ENCODE measurements at regions not wholly inside any gene's neighbourhood (a gene's known extent, or its start where the extent isn't known, plus 50 kb on each side); places are given as distances from the start of the nearest gene placed in this dataset.

GRCh38 chr14:30085943-30086342 is 158.3 kb upstream of the PRKD1 start (continued):
- TF ChIP-seq SKIL (IDR thresholded peaks at IDR 0.05; ENCODE audit: low read depth, poor library complexity, severe bottlenecking) (no peak), NFYB (IDR thresholded peaks at IDR 0.05; ENCODE audit: insufficient read depth, low read depth, low read length) (no peak), RCOR1 (conservative IDR thresholded peaks at IDR 0.05; ENCODE audit: low read depth, low read length) (no peak), RELB (IDR thresholded peaks at IDR 0.05; ENCODE audit: low read depth) (no peak), MAX (IDR thresholded peaks at IDR 0.05; ENCODE audit: low read depth, low read length) (no peak), HDGF (IDR thresholded peaks at IDR 0.05) (no peak)

GRCh38 chr14:30088620-30089019 is 161.0 kb upstream of the PRKD1 start:
- H3K4me2 ChIP-seq (ENCODE audit: control insufficient read depth, insufficient read depth) = no peak overlapping the region
- no peaks in the 10 kb centered on the region for H3K79me2 ChIP-seq (ENCODE audit: control insufficient read depth, insufficient read depth, low read length)
- no peak overlapping the region for H3K9ac ChIP-seq (ENCODE audit: control insufficient read depth, insufficient read depth, low read length)
- ChIA-PET RAD21 (ENCODE audit: unreplicated experiment) (no interaction called here), POLR2A (no interaction called here), CTCF (no interaction called here), SMC1A (ENCODE audit: uncharacterized antibody, unreplicated experiment) (no interaction called here)
- DNase-seq (ENCODE audit: low read depth, low spot score) (no peak), ATAC-seq (no peak), FAIRE-seq (no peak)
- no peak overlapping the region for H3K27ac ChIP-seq (ENCODE audit: control insufficient read depth, insufficient read depth)
- WGBS (ENCODE audit: insufficient coverage, insufficient replicate concordance, low lambda C conversion rate, missing lambda C conversion rate) = 30% methylated on average over 4 of the region's 4 CpGs
- no TSS peak for BruUV-seq (replicated peaks)
- no peaks in the 10 kb centered on the region for H3K4me1 ChIP-seq (ENCODE audit: control insufficient read depth, insufficient read depth, low read length)
- no peak overlapping the region for H3K4me3 ChIP-seq
- H3K27me3 ChIP-seq (replicated peaks in 1 of 2; ENCODE audit: control insufficient read depth in 2 of 2, insufficient read depth in 2 of 2, low read length in 1 of 2) = no peaks in the 10 kb centered on the region
- H4K20me1 ChIP-seq (ENCODE audit: control insufficient read depth, insufficient read depth) = no peaks in the 10 kb centered on the region
- intact Hi-C loops (cut with micrococcal nuclease; ENCODE audit: unreplicated experiment) (no loop called here), in situ Hi-C loops (cut with MboI) (no loop called here)
- TF ChIP-seq ETV6 (conservative IDR thresholded peaks at IDR 0.05 in 1 of 2, IDR thresholded peaks at IDR 0.05 in 1 of 2; ENCODE audit: borderline replicate concordance in 1 of 2, low read depth in 1 of 2) (no peak), SMC3 (IDR thresholded peaks at IDR 0.05; ENCODE audit: borderline replicate concordance, low read length) (no peak), POU2F2 (IDR thresholded peaks at IDR 0.05; ENCODE audit: borderline replicate concordance, low read depth, low read length) (no peak), ZBTB40 (IDR thresholded peaks at IDR 0.05; ENCODE audit: borderline replicate concordance) (no peak)
- H3K9me3 ChIP-seq (replicated peaks; ENCODE audit: control insufficient read depth, insufficient read depth, low read length) = no peaks in the 10 kb centered on the region; the same call in 2 of the 3 replicates
- no peaks in the 10 kb centered on the region for H3K36me3 ChIP-seq (ENCODE audit: control insufficient read depth in 2 of 2, insufficient read depth in 2 of 2, low read length in 1 of 2)
- no peak overlapping the region for H2AFZ ChIP-seq (ENCODE audit: control insufficient read depth, low read depth, low read length)

Data from GM12878 (cell line).